ENCODE measurements at regions not wholly inside any gene's neighbourhood (a gene's known extent, or its start where the extent isn't known, plus 50 kb on each side); places are given as distances from the start of the nearest gene placed in this dataset.

DNA sequence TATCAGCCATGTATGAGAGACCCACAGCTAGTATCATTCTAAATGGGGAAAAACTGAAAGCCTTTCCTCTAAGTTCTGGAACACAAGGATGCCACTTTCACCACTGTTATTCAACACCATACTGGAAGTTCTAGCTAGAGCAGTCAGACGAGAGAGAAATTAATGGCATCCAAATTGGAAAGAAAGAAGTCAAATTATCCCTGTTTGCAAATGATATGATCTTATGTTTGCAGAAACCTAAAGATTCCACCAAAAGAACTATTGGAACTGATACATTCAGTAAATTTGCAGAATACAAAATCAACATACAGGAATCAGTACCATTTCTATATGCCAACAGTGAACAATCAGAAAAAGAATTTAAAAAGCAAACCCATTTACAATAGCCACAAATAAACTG lies 226.0 kb downstream of the TRPC6 start:
- H3K4me3 ChIP-seq (ENCODE audit: low read depth, low read length) = no peak overlapping the region
- DNase-seq (ENCODE audit: low read depth) = no peak
- TF ChIP-seq, protein P1, sequence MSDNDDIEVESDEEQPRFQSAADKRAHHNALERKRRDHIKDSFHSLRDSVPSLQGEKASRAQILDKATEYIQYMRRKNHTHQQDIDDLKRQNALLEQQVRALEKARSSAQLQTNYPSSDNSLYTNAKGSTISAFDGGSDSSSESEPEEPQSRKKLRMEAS (IDR thresholded peaks at IDR 0.05; ENCODE audit: low read depth, low read length) = no peak
- TF ChIP-seq POLR2A (IDR thresholded peaks at IDR 0.05; ENCODE audit: extremely low read depth, insufficient read length) (no peak), MYC (IDR thresholded peaks at IDR 0.05; ENCODE audit: low read depth, low read length) (no peak)
- TF ChIP-seq, protein P2, sequence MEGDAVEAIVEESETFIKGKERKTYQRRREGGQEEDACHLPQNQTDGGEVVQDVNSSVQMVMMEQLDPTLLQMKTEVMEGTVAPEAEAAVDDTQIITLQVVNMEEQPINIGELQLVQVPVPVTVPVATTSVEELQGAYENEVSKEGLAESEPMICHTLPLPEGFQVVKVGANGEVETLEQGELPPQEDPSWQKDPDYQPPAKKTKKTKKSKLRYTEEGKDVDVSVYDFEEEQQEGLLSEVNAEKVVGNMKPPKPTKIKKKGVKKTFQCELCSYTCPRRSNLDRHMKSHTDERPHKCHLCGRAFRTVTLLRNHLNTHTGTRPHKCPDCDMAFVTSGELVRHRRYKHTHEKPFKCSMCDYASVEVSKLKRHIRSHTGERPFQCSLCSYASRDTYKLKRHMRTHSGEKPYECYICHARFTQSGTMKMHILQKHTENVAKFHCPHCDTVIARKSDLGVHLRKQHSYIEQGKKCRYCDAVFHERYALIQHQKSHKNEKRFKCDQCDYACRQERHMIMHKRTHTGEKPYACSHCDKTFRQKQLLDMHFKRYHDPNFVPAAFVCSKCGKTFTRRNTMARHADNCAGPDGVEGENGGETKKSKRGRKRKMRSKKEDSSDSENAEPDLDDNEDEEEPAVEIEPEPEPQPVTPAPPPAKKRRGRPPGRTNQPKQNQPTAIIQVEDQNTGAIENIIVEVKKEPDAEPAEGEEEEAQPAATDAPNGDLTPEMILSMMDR (IDR thresholded peaks at IDR 0.05; ENCODE audit: low read depth, low read length) = no peak

DNA sequence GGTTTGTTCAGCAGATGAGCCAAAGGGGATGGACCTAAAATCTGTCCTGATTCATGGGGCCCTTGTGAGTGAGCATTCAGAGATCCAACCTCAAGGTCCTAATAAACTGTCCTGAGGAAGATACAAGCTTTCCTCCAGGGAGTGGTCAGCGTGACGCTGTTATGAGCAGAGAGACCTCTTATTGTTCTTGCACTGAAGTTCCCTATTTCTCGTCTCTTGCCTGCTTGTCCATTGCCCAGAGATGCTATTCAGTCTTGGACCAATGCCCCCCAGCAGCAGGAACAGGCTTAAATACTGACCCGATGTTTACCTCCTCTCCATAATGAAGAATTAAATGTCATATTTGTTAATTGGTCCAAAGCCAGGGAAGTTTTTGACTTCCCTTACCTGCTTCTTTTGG lies 225.2 kb upstream of the PGR start:
- DNase-seq (ENCODE audit: low read depth) = no peak
- H3K4me3 ChIP-seq (ENCODE audit: low read depth, low read length) = no peak overlapping the region
- TF ChIP-seq POLR2A (IDR thresholded peaks at IDR 0.05; ENCODE audit: extremely low read depth, insufficient read length) (no peak), MYC (IDR thresholded peaks at IDR 0.05; ENCODE audit: low read depth, low read length) (no peak)
- TF ChIP-seq, protein P1 (IDR thresholded peaks at IDR 0.05; ENCODE audit: low read depth, low read length) = no peak

DNA sequence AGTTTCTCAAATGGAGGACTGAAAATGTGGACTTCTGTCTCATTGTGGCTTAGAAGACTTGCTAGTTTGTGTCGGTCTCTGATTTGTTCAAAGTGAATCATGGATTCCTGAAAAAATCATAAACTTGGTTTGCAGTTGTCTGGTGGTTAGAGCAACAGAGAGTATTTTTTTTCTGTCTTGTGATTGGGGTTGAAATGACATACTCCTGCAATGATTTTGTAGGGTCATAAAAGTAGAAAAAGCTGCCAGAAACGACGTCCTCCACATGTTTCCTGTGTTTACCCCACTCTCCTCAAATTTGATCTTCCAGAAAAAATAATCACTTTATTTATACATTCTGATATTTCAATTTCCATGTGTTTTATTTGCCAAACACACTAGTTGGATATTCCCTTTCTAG lies 219.2 kb upstream of the PGR start:
- no peak for DNase-seq (ENCODE audit: low read depth)
- TF ChIP-seq MYC (IDR thresholded peaks at IDR 0.05; ENCODE audit: low read depth, low read length) = no peak
- TF ChIP-seq POLR2A (IDR thresholded peaks at IDR 0.05; ENCODE audit: extremely low read depth, insufficient read length) = no peak
- TF ChIP-seq, protein P1 (IDR thresholded peaks at IDR 0.05; ENCODE audit: low read depth, low read length) = no peak
- TF ChIP-seq, protein P2 (IDR thresholded peaks at IDR 0.05; ENCODE audit: low read depth, low read length) = no peak
- no peak overlapping the region for H3K4me3 ChIP-seq (ENCODE audit: low read depth, low read length)

DNA sequence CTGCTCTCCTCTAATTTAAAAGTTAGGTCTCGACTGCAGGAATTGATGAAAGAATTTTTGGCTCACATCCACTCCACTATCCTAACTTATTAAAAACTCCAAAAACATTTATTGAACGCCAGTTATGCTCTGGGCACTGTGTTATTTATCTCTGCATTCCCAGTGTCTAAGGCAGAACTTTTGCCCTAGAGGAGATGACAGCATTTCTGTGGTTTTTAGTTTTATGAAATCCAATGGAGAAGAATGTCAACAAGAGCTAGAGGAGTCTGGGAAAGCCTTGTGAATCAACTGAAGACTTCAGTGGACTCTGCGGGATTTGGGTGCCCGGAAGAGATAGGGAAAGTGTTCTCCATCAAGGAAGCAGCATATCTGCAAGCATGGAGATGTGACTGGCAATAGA lies 217.0 kb upstream of the PGR start:
- DNase-seq (ENCODE audit: low read depth) = no peak
- TF ChIP-seq, protein P1 (IDR thresholded peaks at IDR 0.05; ENCODE audit: low read depth, low read length) = no peak
- TF ChIP-seq POLR2A (IDR thresholded peaks at IDR 0.05; ENCODE audit: extremely low read depth, insufficient read length) = no peak
- no peak for TF ChIP-seq MYC (IDR thresholded peaks at IDR 0.05; ENCODE audit: low read depth, low read length)
- TF ChIP-seq, protein P2 (IDR thresholded peaks at IDR 0.05; ENCODE audit: low read depth, low read length) = no peak

DNA sequence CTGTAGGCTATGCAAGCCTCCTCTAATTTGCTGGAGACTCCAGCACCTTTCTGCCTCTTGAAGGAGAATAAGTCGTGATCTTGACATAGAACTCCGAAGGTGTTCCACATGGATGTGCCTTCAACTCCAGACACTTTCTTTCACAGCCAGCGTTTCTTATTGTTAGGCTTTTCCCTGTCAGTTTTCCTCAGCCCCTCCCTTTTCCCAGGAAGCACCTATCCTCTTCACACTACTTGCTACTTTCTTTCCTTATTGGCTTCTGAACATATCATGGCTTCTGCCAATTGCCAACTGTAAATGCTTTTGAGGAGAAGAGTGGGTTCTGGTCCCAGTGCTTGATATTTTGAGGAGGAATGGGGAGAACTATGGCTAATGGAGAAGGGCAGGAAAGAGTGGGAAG lies 216.3 kb upstream of the PGR start:
- no peak for DNase-seq (ENCODE audit: low read depth)
- no peak overlapping the region for H3K4me3 ChIP-seq (ENCODE audit: low read depth, low read length)
- no peak for TF ChIP-seq MYC (IDR thresholded peaks at IDR 0.05; ENCODE audit: low read depth, low read length)
- TF ChIP-seq, protein P1 (IDR thresholded peaks at IDR 0.05; ENCODE audit: low read depth, low read length) = no peak
- TF ChIP-seq, protein P2 (IDR thresholded peaks at IDR 0.05; ENCODE audit: low read depth, low read length) = no peak
- TF ChIP-seq POLR2A (IDR thresholded peaks at IDR 0.05; ENCODE audit: extremely low read depth, insufficient read length) = no peak

More for the DNA sequence above, 217.0 kb upstream of the PGR start:
- no peak overlapping the region for H3K4me3 ChIP-seq (ENCODE audit: low read depth, low read length)

DNA sequence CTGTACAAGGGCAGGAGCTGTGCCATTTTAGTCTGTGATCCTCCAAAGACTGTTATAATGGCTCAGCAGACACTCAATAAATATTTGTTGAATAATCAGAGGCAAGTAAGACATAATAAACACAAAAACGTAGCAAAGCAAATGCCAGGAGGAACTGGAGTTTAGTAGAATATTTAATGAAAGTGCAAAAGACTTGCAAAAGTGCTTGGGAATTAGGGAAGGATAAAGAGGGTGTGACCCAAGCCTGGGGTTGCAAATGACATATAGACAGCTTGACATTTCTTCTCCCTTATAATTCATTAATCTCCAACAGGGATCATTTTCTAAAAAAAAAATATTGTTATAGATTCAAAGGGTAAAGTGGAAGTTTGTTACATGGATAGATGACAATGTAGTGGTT lies 212.7 kb upstream of the PGR start:
- no peak overlapping the region for H3K4me3 ChIP-seq (ENCODE audit: low read depth, low read length)
- DNase-seq (ENCODE audit: low read depth) = no peak
- TF ChIP-seq POLR2A (IDR thresholded peaks at IDR 0.05; ENCODE audit: extremely low read depth, insufficient read length) (no peak), MYC (IDR thresholded peaks at IDR 0.05; ENCODE audit: low read depth, low read length) (no peak)
- TF ChIP-seq, protein P2 (IDR thresholded peaks at IDR 0.05; ENCODE audit: low read depth, low read length) = no peak
- TF ChIP-seq, protein P1 (IDR thresholded peaks at IDR 0.05; ENCODE audit: low read depth, low read length) = no peak

Measured in NB4 (cell line).